ENCODE measurements at regions not wholly inside any gene's neighbourhood (a gene's known extent, or its start where the extent isn't known, plus 50 kb on each side); places are given as distances from the start of the nearest gene placed in this dataset.

GRCh38 chr5:3056866-3057265 is 305.4 kb upstream of the IRX2 start:
- no peak overlapping the region for H3K4me3 ChIP-seq (ENCODE audit: low read depth, low read length)
- no peak for DNase-seq (ENCODE audit: low read depth)

GRCh38 chr5:3051400-3051799 is 299.9 kb upstream of the IRX2 start:
- no peak for DNase-seq (ENCODE audit: low read depth)
- no peak overlapping the region for H3K4me3 ChIP-seq (ENCODE audit: low read depth, low read length)

- no peak overlapping the region for H3K4me3 ChIP-seq (ENCODE audit: low read depth, low read length)
- no peak for DNase-seq (ENCODE audit: low read depth)
These were observed 299.4 kb upstream of the IRX2 start for GRCh38 chr5:3050863-3051262.

DNA sequence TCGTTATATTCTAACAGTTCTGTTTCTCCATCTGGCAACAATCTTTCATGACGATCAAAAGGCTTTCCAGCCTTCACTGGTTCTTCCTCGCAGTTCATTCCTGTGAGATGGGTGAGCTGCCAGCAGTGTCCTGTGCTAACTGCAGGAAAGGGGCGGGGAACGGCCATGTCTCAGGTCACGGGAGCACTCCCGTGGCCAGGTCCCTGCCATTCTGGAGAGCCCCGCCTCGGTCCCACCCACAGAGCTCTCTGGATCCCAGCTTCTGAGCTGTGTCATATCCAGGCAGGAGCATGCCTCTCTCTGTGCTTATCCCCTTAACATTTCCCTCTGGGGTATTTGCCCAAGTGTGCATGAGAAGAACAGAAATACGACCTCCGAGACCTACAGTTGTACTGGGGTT is 297.8 kb upstream of the IRX2 start:
- no peak overlapping the region for H3K4me3 ChIP-seq (ENCODE audit: low read depth, low read length)
- no peak for DNase-seq (ENCODE audit: low read depth)

- DNase-seq (ENCODE audit: low read depth) = no peak
- no peak overlapping the region for H3K4me3 ChIP-seq (ENCODE audit: low read depth, low read length)
These were observed 295.8 kb upstream of the IRX2 start for GRCh38 chr5:3047212-3047774.

DNA sequence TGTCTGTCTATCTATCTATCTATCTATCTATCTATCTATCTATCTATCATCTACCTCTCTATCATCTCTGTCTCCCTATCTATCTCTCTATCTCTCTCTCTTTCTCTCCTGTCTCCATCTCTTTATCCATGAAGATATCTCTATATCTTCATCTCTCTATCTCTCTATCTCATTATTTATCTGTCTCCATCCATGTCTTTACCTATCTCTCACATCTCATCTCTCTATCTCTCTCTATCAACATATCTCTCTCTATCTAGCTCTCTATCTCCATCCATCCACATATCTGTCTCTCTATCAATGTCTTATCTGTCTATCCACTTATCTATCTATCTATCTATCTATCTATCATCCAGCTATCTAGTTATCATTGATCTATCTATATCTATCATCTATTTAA is 292.1 kb upstream of the IRX2 start:
- H3K4me3 ChIP-seq (ENCODE audit: low read depth, low read length) = no peak overlapping the region
- no peak for DNase-seq (ENCODE audit: low read depth)

DNA sequence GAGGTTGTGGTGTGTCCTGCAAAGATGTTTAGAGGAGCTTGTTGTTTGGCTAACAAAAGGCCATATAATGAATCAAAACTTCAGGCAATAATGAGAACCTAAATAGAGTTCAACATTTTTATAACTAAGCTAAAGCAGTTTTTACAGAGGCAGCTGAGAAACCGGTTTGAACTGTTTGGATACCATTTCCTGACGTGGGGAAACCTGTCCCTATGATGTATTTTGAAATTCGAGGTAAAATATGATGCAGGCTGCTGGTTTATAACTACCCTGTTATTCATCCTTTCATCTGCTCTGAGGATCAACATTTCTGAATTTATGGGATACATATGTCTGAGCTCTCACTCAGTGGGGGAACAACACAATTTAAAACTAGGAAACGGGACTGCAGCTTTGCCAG is 289.5 kb upstream of the IRX2 start:
- no peak overlapping the region for H3K4me3 ChIP-seq (ENCODE audit: low read depth, low read length)
- no peak for DNase-seq (ENCODE audit: low read depth)

- DNase-seq (ENCODE audit: low read depth) = no peak
- H3K4me3 ChIP-seq (ENCODE audit: low read depth, low read length) = no peak overlapping the region
These were observed 284.7 kb upstream of the IRX2 start for GRCh38 chr5:3036041-3036788.

DNA sequence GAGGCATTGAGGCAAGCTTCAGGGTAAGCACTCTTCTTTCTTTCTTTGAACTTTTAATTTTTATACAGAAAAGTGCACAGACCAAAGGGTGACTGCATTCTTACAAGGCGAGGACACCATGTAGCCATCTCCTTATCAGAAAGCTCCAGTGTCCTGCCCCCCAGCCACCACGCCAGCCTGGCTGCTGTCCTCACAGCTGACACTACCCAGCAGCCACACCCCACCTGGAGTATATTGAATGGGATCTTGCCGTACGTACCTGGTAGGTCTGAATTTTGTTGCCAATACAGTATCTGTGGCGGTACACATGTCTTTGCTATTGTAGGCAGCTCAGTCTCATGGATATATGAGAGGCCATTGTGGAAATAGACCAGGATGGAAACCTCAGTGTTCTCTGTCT is 284.0 kb upstream of the IRX2 start:
- no peak for DNase-seq (ENCODE audit: low read depth)
- H3K4me3 ChIP-seq (ENCODE audit: low read depth, low read length) = no peak overlapping the region

- H3K4me3 ChIP-seq (ENCODE audit: low read depth, low read length) = no peak overlapping the region
- DNase-seq (ENCODE audit: low read depth) = no peak
These were observed 283.4 kb upstream of the IRX2 start for GRCh38 chr5:3034881-3035280.

- H3K4me3 ChIP-seq (ENCODE audit: low read depth, low read length) = no peak overlapping the region
- DNase-seq (ENCODE audit: low read depth) = no peak
These were observed 283.0 kb upstream of the IRX2 start for GRCh38 chr5:3034449-3034848.

DNA sequence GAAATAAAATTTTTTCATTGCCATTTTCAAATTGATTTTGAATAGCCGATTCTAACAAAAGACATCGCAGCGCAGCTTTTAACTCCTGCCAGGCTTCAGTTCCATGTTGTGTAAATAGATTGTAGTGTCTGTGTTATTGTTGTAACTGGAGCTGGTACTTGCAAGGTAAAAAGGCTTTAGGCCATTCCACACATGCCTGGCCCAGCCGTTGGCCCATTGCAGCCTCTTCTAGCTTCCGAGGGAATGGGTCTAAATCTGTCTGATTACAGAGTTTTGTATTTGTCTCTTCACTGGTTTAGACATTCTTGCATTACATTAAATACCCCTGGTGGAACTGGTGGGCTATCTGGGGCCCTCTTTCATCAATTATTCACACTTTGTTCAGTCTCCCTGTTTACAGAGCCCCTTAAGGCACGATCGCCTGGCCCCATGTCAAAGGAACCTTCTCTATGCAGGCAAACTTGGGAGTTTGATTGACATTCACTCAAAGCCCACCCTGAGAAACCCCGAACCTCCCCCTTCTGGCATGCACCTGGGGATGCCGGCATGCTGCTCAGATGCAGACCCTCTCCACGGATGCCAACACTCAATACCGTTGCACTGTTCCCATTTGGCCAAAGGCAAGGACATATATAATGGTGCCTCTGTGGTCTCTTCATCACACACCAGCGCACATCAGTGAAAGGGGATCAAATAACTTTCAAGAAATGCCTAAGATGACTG is 281.7 kb upstream of the IRX2 start:
- DNase-seq (ENCODE audit: low read depth) = no peak
- no peak overlapping the region for H3K4me3 ChIP-seq (ENCODE audit: low read depth, low read length)

DNA sequence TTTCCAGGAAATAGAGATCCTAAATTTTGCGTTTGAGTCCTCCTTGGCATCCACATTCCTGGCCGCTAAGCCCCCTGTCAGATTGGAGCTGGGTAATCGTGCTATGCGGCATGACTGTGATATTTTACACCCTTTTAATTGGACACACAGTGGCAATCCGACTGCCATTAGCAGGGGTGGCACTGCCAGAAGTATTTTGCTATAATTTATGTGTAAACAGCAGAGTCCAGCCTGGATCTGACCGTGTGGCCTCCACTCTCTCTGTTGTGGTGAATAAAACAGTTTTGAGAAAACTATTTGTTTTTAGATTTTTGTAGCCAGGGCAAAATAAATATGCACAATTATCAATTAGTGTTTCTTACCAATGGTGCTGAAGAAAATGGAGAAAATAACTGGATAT is 281.0 kb upstream of the IRX2 start:
- no peak overlapping the region for H3K4me3 ChIP-seq (ENCODE audit: low read depth, low read length)
- DNase-seq (ENCODE audit: low read depth) = no peak

DNA sequence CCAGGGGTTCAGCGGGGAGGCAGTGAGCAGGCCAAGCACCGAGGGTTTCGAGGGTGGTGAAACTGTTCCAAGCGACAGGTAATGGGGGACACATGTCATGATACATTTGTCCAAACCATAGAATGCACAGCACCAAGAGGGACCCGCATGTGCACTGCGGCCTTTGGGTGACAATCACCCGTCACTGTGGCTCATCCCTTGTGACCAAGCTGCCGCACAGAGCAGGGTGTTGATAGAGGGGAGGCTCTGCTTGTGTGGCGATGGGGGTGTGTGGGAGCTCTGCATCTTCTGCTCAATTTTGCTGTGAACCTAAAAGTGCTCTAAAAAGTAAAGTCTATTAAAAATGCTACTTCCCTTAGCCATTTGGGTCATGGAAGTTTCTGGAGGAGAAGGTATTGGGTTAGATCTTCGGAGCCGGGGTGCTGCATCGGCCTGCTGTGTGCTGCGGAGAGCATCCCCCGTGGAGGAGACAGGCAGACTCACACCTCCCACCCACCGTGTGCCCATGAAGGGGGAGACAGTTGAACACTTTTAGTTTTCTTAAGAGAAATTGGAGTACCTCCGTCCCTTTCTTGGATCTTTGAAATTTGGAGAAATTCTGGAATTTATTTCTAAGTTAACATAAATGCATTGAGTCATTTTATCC is 280.4 kb upstream of the IRX2 start:
- DNase-seq (ENCODE audit: low read depth) = no peak
- no peak overlapping the region for H3K4me3 ChIP-seq (ENCODE audit: low read depth, low read length)

DNA sequence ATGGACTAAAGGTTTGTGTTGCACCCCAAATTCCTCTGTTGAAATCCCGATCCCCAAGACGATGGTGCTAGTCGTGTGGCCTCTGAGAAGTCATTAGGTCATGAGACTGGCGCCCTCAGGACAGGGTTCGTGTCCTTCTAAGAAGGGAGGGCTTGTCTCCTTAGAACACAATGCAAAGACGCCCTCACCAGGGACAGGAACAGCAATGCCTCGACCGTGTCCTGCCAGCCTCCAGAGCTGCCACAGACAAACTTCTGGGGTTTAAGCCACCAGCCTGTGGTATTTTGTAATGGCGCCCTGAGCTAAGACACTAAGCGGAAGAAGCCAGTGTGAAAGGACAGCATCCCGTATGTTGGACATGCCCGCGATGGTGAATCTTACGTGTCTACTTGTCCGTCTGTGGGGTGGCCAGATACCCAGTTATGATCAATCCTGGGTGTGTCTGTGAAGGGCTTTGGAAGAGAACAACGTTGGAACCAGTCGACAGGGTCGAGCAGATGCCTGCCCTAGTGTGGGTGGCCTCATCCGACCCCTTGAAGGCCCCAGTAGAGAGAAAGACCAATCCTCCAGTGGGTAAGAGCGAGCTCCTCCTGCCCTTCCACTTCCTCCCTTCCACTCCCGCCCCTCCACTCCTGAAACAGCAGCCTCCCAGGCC is 279.2 kb upstream of the IRX2 start:
- no peak overlapping the region for H3K4me3 ChIP-seq (ENCODE audit: low read depth, low read length)
- DNase-seq (ENCODE audit: low read depth) = no peak

DNA sequence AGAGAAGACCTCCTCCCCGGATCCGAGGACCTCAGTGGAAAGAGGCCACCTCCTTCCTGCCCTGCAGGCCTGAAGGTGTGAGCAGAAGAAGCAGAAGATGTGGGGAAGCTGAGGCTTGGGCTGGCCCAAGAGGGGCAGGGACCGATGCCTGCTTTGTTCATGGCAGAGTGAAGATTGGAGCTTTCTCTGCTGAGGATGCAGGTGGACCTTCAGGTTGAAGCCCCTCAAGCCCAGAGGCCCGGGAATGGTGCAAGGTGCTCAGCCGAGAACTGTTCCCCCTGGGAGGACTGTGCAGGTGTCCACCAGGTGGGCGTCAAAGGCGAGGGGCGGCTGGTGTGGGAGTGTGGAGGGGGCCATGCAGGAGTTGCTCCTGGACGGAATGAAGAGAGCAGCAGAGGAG is 277.9 kb upstream of the IRX2 start:
- DNase-seq (ENCODE audit: low read depth) = no peak
- H3K4me3 ChIP-seq (ENCODE audit: low read depth, low read length) = no peak overlapping the region

- no peak for DNase-seq (ENCODE audit: low read depth)
- no peak overlapping the region for H3K4me3 ChIP-seq (ENCODE audit: low read depth, low read length)
These were observed 276.6 kb upstream of the IRX2 start for GRCh38 chr5:3027866-3028635.

DNA sequence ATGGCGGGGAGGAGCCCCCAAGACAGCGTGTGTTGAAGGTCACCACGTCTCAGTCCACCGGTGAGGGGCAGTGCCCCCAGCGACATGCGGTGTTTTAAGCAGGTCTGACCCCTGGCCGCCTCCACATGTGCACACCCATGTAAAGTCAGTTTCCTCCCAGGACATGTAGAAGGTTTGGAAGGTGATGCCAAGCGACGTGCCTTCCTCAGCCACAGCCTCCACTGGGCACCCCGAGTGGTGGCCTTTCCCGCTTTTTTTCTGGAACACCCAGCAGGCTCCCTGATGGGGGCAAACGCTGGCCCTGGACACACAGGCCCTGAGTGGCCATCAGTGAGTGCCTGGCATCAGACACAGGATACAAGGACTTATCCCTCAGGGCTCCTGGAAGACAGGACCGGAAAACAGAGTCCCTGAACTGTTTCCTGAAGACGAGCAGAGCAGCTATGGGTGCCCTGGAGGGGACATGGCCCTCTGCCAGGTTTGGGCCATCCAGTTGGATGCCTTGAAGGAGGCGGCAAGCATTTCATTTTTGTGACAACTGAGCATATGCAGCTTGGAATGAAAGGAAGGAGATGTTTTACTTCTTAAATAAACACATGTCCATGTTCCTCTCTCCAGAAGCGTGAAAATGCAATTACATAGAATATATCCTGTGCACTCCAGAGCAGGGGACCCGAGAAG is 275.8 kb upstream of the IRX2 start:
- H3K4me3 ChIP-seq (ENCODE audit: low read depth, low read length) = no peak overlapping the region
- DNase-seq (ENCODE audit: low read depth) = no peak

GRCh38 chr5:3026651-3027050 is 275.2 kb upstream of the IRX2 start:
- no peak for DNase-seq (ENCODE audit: low read depth)
- no peak overlapping the region for H3K4me3 ChIP-seq (ENCODE audit: low read depth, low read length)
